ENCODE measurements at regions not wholly inside any gene's neighbourhood (a gene's known extent, or its start where the extent isn't known, plus 50 kb on each side); places are given as distances from the start of the nearest gene placed in this dataset.

DNA sequence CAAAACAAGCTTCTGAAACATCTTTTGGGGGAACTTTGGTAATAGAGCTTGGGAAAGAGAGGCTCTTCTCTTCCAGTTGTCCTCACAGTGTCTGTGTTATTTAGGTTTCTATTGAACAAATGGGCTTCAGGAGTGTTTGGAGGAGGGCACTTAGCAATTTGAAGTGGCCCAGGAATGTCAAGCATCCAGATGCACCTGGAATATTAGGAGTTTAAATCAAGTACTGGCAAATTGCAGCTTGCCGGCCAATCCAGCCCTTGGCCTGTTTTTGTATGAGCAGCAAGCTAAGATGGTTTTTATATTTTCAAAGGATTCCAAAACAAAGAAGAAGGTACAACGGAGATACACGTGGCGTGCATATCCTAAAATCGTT, 94.7 kb downstream of the CCDC185 start:
- no peaks in the 10 kb centered on the region for H3K36me3 ChIP-seq (ENCODE audit: insufficient read depth)
- H3K9me3 Mint-ChIP-seq = no peaks in the 10 kb centered on the region; the same call in 2 of the 3 replicates
- H3K36me3 Mint-ChIP-seq (ENCODE audit: low read depth) = 0 out of 3 replicates have a peak, but pooled peaks cover 2% of the 10 kb centered on the region
- H3F3A ChIP-seq (replicated peaks; ENCODE audit: low read depth) = no peaks in the 10 kb centered on the region
- TF ChIP-seq, protein P1, sequence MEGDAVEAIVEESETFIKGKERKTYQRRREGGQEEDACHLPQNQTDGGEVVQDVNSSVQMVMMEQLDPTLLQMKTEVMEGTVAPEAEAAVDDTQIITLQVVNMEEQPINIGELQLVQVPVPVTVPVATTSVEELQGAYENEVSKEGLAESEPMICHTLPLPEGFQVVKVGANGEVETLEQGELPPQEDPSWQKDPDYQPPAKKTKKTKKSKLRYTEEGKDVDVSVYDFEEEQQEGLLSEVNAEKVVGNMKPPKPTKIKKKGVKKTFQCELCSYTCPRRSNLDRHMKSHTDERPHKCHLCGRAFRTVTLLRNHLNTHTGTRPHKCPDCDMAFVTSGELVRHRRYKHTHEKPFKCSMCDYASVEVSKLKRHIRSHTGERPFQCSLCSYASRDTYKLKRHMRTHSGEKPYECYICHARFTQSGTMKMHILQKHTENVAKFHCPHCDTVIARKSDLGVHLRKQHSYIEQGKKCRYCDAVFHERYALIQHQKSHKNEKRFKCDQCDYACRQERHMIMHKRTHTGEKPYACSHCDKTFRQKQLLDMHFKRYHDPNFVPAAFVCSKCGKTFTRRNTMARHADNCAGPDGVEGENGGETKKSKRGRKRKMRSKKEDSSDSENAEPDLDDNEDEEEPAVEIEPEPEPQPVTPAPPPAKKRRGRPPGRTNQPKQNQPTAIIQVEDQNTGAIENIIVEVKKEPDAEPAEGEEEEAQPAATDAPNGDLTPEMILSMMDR (conservative IDR thresholded peaks at IDR 0.05; ENCODE audit: low read depth in 2 of 2) = no peak
- TF ChIP-seq NANOG (IDR thresholded peaks at IDR 0.05; ENCODE audit: borderline replicate concordance) (no peak), POLR2AphosphoS5 (IDR thresholded peaks at IDR 0.05; ENCODE audit: low read depth) (no peak)
- peaks cover 22% of the 10 kb centered on the region for H3K4me1 Mint-ChIP-seq
- H3K27me3 Mint-ChIP-seq (ENCODE audit: insufficient read depth, low read depth, poor library complexity) = peaks cover 3% of the 10 kb centered on the region
- H3K4me1 ChIP-seq (ENCODE audit: insufficient read depth) = peaks cover 19% of the 10 kb centered on the region
- H4K20me1 ChIP-seq (replicated peaks; ENCODE audit: insufficient read depth) = no peaks in the 10 kb centered on the region
- H3K4me2 ChIP-seq = peak overlapping the region; percentile 25; the same call in 1 of the 2 replicates
- no peak overlapping the region; the same call in 2 of the 3 replicates for H3K4me3 Mint-ChIP-seq
- peak overlapping the region; percentile 33 for H2AFZ ChIP-seq
- H3K27ac Mint-ChIP-seq = no peak overlapping the region
- H3K4me3 ChIP-seq = no peak overlapping the region
- H3K79me2 ChIP-seq (replicated peaks; ENCODE audit: insufficient read depth) = no peaks in the 10 kb centered on the region
- H3K9me2 ChIP-seq (ENCODE audit: insufficient read depth) = peaks cover 3% of the 10 kb centered on the region; the same call in 1 of the 2 replicates
- peak; percentile 36 for DNase-seq (ENCODE audit: low spot score)
- ATAC-seq = peak; percentile 21; the same call in 2 of the 3 replicates
- no peaks in the 10 kb centered on the region for H3K27me3 ChIP-seq (ENCODE audit: insufficient read depth)
- H3K27ac ChIP-seq (ENCODE audit: low read depth) = no peak overlapping the region

DNA sequence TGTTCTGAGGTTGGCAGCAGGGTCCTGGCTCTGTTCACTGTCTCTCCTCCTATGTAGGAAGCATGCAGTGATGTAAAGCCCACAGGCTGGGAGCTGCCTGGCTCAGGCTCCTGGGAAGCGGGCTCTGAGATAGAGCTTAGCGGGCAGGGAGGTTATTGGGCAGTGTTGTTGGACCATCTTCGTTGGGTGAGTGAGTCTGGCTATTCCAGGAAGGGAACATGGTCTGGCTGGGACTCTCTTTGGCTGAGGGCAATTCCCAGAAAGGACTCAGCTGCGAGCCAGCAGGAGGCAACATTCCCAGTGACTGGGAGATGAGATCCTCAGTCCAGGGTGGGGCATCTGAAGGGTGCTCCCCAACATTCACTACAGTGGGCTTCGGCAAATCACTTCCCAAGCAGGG, 96.2 kb downstream of the CCDC185 start:
- H3F3A ChIP-seq (replicated peaks; ENCODE audit: low read depth) = no peaks in the 10 kb centered on the region
- H3K79me2 ChIP-seq (replicated peaks; ENCODE audit: insufficient read depth) = no peaks in the 10 kb centered on the region
- Mint-ChIP-seq H3K9me3 (no peaks in the 10 kb centered on the region; the same call in 2 of the 3 replicates), H3K4me3 (no peak overlapping the region), H3K27ac (no peak overlapping the region), H3K4me1 (peaks cover 22% of the 10 kb centered on the region), H3K36me3 (ENCODE audit: low read depth) (0 out of 3 replicates have a peak, but pooled peaks cover 2% of the 10 kb centered on the region), H3K27me3 (ENCODE audit: insufficient read depth, low read depth, poor library complexity) (peaks cover 3% of the 10 kb centered on the region)
- ATAC-seq (no peak), DNase-seq (ENCODE audit: low spot score) (no peak)
- H3K9me2 ChIP-seq (ENCODE audit: insufficient read depth) = peaks cover 5% of the 10 kb centered on the region; the same call in 1 of the 2 replicates
- no peaks in the 10 kb centered on the region for H3K36me3 ChIP-seq (ENCODE audit: insufficient read depth)
- no peak overlapping the region for H3K27ac ChIP-seq (ENCODE audit: low read depth)
- peaks cover 19% of the 10 kb centered on the region for H3K4me1 ChIP-seq (ENCODE audit: insufficient read depth)
- no peak overlapping the region for H2AFZ ChIP-seq
- H3K4me2 ChIP-seq = no peak overlapping the region
- no peaks in the 10 kb centered on the region for H4K20me1 ChIP-seq (replicated peaks; ENCODE audit: insufficient read depth)
- no peaks in the 10 kb centered on the region for H3K27me3 ChIP-seq (ENCODE audit: insufficient read depth)
- no peak overlapping the region for H3K4me3 ChIP-seq
- TF ChIP-seq POLR2AphosphoS5 (IDR thresholded peaks at IDR 0.05; ENCODE audit: low read depth) (no peak), NANOG (IDR thresholded peaks at IDR 0.05; ENCODE audit: borderline replicate concordance) (no peak), EZH2phosphoT487 (IDR thresholded peaks at IDR 0.05; ENCODE audit: unreplicated experiment) (no peak), ZNF331 (CRISPR knock-in tag; IDR thresholded peaks at IDR 0.05; ENCODE audit: low read depth) (no peak), CREB1 (CRISPR knock-in tag; IDR thresholded peaks at IDR 0.05; ENCODE audit: low read depth) (no peak), EZH2 (IDR thresholded peaks at IDR 0.05; ENCODE audit: low read depth, unreplicated experiment) (no peak), ZNF114 (CRISPR knock-in tag; IDR thresholded peaks at IDR 0.05) (no peak)
- TF ChIP-seq, protein P1 (conservative IDR thresholded peaks at IDR 0.05; ENCODE audit: low read depth in 2 of 2) = no peak
- TF ChIP-seq, protein P2, sequence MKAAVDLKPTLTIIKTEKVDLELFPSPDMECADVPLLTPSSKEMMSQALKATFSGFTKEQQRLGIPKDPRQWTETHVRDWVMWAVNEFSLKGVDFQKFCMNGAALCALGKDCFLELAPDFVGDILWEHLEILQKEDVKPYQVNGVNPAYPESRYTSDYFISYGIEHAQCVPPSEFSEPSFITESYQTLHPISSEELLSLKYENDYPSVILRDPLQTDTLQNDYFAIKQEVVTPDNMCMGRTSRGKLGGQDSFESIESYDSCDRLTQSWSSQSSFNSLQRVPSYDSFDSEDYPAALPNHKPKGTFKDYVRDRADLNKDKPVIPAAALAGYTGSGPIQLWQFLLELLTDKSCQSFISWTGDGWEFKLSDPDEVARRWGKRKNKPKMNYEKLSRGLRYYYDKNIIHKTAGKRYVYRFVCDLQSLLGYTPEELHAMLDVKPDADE (IDR thresholded peaks at IDR 0.05) = no peak
- TF ChIP-seq, protein P3, sequence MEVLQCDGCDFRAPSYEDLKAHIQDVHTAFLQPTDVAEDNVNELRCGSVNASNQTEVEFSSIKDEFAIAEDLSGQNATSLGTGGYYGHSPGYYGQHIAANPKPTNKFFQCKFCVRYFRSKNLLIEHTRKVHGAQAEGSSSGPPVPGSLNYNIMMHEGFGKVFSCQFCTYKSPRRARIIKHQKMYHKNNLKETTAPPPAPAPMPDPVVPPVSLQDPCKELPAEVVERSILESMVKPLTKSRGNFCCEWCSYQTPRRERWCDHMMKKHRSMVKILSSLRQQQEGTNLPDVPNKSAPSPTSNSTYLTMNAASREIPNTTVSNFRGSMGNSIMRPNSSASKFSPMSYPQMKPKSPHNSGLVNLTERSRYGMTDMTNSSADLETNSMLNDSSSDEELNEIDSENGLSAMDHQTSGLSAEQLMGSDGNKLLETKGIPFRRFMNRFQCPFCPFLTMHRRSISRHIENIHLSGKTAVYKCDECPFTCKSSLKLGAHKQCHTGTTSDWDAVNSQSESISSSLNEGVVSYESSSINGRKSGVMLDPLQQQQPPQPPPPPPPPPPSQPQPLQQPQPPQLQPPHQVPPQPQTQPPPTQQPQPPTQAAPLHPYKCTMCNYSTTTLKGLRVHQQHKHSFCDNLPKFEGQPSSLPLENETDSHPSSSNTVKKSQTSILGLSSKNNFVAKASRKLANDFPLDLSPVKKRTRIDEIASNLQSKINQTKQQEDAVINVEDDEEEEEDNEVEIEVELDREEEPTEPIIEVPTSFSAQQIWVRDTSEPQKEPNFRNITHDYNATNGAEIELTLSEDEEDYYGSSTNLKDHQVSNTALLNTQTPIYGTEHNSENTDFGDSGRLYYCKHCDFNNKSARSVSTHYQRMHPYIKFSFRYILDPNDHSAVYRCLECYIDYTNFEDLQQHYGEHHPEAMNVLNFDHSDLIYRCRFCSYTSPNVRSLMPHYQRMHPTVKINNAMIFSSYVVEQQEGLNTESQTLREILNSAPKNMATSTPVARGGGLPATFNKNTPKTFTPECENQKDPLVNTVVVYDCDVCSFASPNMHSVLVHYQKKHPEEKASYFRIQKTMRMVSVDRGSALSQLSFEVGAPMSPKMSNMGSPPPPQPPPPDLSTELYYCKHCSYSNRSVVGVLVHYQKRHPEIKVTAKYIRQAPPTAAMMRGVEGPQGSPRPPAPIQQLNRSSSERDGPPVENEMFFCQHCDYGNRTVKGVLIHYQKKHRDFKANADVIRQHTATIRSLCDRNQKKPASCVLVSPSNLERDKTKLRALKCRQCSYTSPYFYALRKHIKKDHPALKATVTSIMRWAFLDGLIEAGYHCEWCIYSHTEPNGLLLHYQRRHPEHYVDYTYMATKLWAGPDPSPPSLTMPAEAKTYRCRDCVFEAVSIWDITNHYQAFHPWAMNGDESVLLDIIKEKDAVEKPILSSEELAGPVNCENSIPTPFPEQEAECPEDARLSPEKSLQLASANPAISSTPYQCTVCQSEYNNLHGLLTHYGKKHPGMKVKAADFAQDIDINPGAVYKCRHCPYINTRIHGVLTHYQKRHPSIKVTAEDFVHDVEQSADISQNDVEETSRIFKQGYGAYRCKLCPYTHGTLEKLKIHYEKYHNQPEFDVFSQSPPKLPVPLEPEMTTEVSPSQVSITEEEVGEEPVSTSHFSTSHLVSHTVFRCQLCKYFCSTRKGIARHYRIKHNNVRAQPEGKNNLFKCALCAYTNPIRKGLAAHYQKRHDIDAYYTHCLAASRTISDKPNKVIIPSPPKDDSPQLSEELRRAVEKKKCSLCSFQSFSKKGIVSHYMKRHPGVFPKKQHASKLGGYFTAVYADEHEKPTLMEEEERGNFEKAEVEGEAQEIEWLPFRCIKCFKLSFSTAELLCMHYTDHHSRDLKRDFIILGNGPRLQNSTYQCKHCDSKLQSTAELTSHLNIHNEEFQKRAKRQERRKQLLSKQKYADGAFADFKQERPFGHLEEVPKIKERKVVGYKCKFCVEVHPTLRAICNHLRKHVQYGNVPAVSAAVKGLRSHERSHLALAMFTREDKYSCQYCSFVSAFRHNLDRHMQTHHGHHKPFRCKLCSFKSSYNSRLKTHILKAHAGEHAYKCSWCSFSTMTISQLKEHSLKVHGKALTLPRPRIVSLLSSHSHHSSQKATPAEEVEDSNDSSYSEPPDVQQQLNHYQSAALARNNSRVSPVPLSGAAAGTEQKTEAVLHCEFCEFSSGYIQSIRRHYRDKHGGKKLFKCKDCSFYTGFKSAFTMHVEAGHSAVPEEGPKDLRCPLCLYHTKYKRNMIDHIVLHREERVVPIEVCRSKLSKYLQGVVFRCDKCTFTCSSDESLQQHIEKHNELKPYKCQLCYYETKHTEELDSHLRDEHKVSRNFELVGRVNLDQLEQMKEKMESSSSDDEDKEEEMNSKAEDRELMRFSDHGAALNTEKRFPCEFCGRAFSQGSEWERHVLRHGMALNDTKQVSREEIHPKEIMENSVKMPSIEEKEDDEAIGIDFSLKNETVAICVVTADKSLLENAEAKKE (CRISPR knock-in tag; IDR thresholded peaks at IDR 0.05) = no peak
